Right kidney (tissue), 1 donor: ENCODE measurements at regions not wholly inside any gene's neighbourhood (a gene's known extent, or its start where the extent isn't known, plus 50 kb on each side); places are given as distances from the start of the nearest gene placed in this dataset.
"Not testable (repeated sequence)": the region's sequence is repeated elsewhere in the genome, so short reads cannot be mapped to it uniquely, and the experiment has no call there.

Experiments used
- DNase-seq: peaks from one replicate; pipeline ENCODE4 v3.0.0-alpha.2; 2016

- DNase-seq = no peak
These were observed 400.5 kb upstream of the SORCS1 start for GRCh38 chr10:107565014-107565413.

GRCh38 chr10:107561136-107561650, 396.7 kb upstream of the SORCS1 start:
- no peak for DNase-seq

- DNase-seq = no peak
These were observed 393.4 kb upstream of the SORCS1 start for GRCh38 chr10:107557916-107558315.

- no peak for DNase-seq
These were observed 389.8 kb upstream of the SORCS1 start for GRCh38 chr10:107554333-107554732.

GRCh38 chr10:107553470-107553869, 389.0 kb upstream of the SORCS1 start:
- DNase-seq = no peak

GRCh38 chr10:107552963-107553362, 388.5 kb upstream of the SORCS1 start:
- no peak for DNase-seq

GRCh38 chr10:107548301-107548700, 383.8 kb upstream of the SORCS1 start:
- no peak for DNase-seq

GRCh38 chr10:107546986-107547385, 382.5 kb upstream of the SORCS1 start:
- DNase-seq = no peak

- DNase-seq = no peak
These were observed 381.8 kb upstream of the SORCS1 start for GRCh38 chr10:107546284-107546683.

- DNase-seq = no peak
These were observed 381.2 kb upstream of the SORCS1 start for GRCh38 chr10:107545717-107546116.

GRCh38 chr10:107544706-107545520, 380.4 kb upstream of the SORCS1 start:
- no peak for DNase-seq

GRCh38 chr10:107542607-107543006, 378.1 kb upstream of the SORCS1 start:
- DNase-seq = no peak

- no peak for DNase-seq
These were observed 377.5 kb upstream of the SORCS1 start for GRCh38 chr10:107542016-107542415.

- no peak for DNase-seq
These were observed 376.5 kb upstream of the SORCS1 start for GRCh38 chr10:107540981-107541380.

- DNase-seq = no peak
These were observed 364.8 kb upstream of the SORCS1 start for GRCh38 chr10:107529350-107529749.

GRCh38 chr10:107520348-107520747, 355.8 kb upstream of the SORCS1 start:
- no peak for DNase-seq

- no peak for DNase-seq
These were observed 353.3 kb upstream of the SORCS1 start for GRCh38 chr10:107517811-107518210.

- no peak for DNase-seq
These were observed 351.8 kb upstream of the SORCS1 start for GRCh38 chr10:107516349-107516748.

- not testable (repeated sequence) for DNase-seq
These were observed 339.5 kb upstream of the SORCS1 start for GRCh38 chr10:107504011-107504410.

GRCh38 chr10:107502229-107502985, 337.9 kb upstream of the SORCS1 start:
- no peak for DNase-seq

- DNase-seq = no peak
These were observed 334.5 kb upstream of the SORCS1 start for GRCh38 chr10:107498983-107499382.

- DNase-seq = no peak
These were observed 332.5 kb upstream of the SORCS1 start for GRCh38 chr10:107497024-107497423.

GRCh38 chr10:107496594-107496993, 332.1 kb upstream of the SORCS1 start:
- DNase-seq = no peak

- DNase-seq = no peak
These were observed 327.9 kb upstream of the SORCS1 start for GRCh38 chr10:107492389-107492788.
